ENCODE measurements at regions not wholly inside any gene's neighbourhood (a gene's known extent, or its start where the extent isn't known, plus 50 kb on each side); places are given as distances from the start of the nearest gene placed in this dataset.

DNA sequence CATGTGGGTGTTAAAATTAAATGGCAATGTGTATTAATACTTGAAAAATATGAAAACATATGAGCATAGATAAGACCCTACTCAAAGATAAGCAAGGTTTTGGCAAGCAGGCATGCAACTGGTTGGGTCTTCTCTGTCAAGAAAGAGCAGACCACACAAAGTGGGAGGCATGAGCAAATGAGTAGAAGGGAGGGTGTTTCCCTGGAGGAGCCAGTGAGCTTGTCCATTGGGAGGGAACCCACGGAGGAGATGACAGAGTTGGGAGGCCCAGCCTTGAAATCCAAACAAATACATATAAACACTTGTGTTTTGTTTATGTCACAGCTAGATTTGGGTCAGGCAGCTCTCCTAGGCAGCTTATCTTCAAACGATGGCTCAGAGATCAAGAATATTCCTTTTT, 134.5 kb upstream of the CXCL12 start:
- no peak for TF ChIP-seq CTCF (IDR thresholded peaks at IDR 0.05; ENCODE audit: insufficient read depth, low read length, poor library complexity, severe bottlenecking)
- TF ChIP-seq EZH2phosphoT487 (conservative IDR thresholded peaks at IDR 0.05; ENCODE audit: low read length): no peak
- no peaks in the 10 kb centered on the region for H3K27me3 ChIP-seq (ENCODE audit: low read length)
- H3K9me3 ChIP-seq (ENCODE audit: insufficient read depth, low read length): no peaks in the 10 kb centered on the region
- H4K20me1 ChIP-seq (ENCODE audit: low read depth, low read length): no peaks in the 10 kb centered on the region
- no peaks in the 10 kb centered on the region for H3K36me3 ChIP-seq (ENCODE audit: low read length)
- no peaks in the 10 kb centered on the region for H3K9me2 ChIP-seq (replicated peaks; ENCODE audit: insufficient read depth, low read length)
- H3F3A ChIP-seq (ENCODE audit: insufficient read depth): no peaks in the 10 kb centered on the region
- no peak overlapping the region for H2AFZ ChIP-seq (ENCODE audit: low read depth, low read length, severe bottlenecking)
- no peak overlapping the region for H3K27ac ChIP-seq (ENCODE audit: low read depth, low read length)
- H3K4me2 ChIP-seq (ENCODE audit: low read depth, low read length, poor library complexity, severe bottlenecking): no peak overlapping the region
- H3K79me2 ChIP-seq (ENCODE audit: insufficient read depth, low read length): no peaks in the 10 kb centered on the region
- no peak overlapping the region for H3K9ac ChIP-seq (ENCODE audit: low read length)
- no peak overlapping the region for H3K4me3 ChIP-seq (ENCODE audit: insufficient read depth, low read length, poor library complexity, severe bottlenecking)

GRCh38 chr10:44520651-44521050, 135.8 kb upstream of the CXCL12 start:
- H3K27ac ChIP-seq (ENCODE audit: low read depth, low read length): no peak overlapping the region
- TF ChIP-seq EZH2phosphoT487 (conservative IDR thresholded peaks at IDR 0.05; ENCODE audit: low read length) (no peak), CTCF (IDR thresholded peaks at IDR 0.05; ENCODE audit: insufficient read depth, low read length, poor library complexity, severe bottlenecking) (no peak)
- no peaks in the 10 kb centered on the region for H3K79me2 ChIP-seq (ENCODE audit: insufficient read depth, low read length)
- no peaks in the 10 kb centered on the region for H3K27me3 ChIP-seq (ENCODE audit: low read length)
- no peak overlapping the region for H3K9ac ChIP-seq (ENCODE audit: low read length)
- no peaks in the 10 kb centered on the region for H3K36me3 ChIP-seq (ENCODE audit: low read length)
- no peaks in the 10 kb centered on the region for H4K20me1 ChIP-seq (ENCODE audit: low read depth, low read length)
- no peaks in the 10 kb centered on the region for H3F3A ChIP-seq (ENCODE audit: insufficient read depth)
- no peak overlapping the region for H3K4me3 ChIP-seq (ENCODE audit: insufficient read depth, low read length, poor library complexity, severe bottlenecking)
- H3K4me2 ChIP-seq (ENCODE audit: low read depth, low read length, poor library complexity, severe bottlenecking): no peak overlapping the region
- no peak overlapping the region for H2AFZ ChIP-seq (ENCODE audit: low read depth, low read length, severe bottlenecking)
- H3K9me2 ChIP-seq (replicated peaks; ENCODE audit: insufficient read depth, low read length): no peaks in the 10 kb centered on the region
- no peaks in the 10 kb centered on the region for H3K9me3 ChIP-seq (ENCODE audit: insufficient read depth, low read length)

- H3F3A ChIP-seq (ENCODE audit: insufficient read depth): no peaks in the 10 kb centered on the region
- H3K4me3 ChIP-seq (ENCODE audit: insufficient read depth, low read length, poor library complexity, severe bottlenecking): no peak overlapping the region
- TF ChIP-seq CTCF (IDR thresholded peaks at IDR 0.05; ENCODE audit: insufficient read depth, low read length, poor library complexity, severe bottlenecking): no peak
- no peak for TF ChIP-seq EZH2phosphoT487 (conservative IDR thresholded peaks at IDR 0.05; ENCODE audit: low read length)
Observed at GRCh38 chr10:44539178-44539577, 154.3 kb upstream of the CXCL12 start.

More at GRCh38 chr10:44539178-44539577, 154.3 kb upstream of the CXCL12 start:
- no peaks in the 10 kb centered on the region for H3K9me3 ChIP-seq (ENCODE audit: insufficient read depth, low read length)
- no peak overlapping the region for H2AFZ ChIP-seq (ENCODE audit: low read depth, low read length, severe bottlenecking)
- no peaks in the 10 kb centered on the region for H4K20me1 ChIP-seq (ENCODE audit: low read depth, low read length)
- H3K27ac ChIP-seq (ENCODE audit: low read depth, low read length): no peak overlapping the region
- no peaks in the 10 kb centered on the region for H3K27me3 ChIP-seq (ENCODE audit: low read length)
- no peaks in the 10 kb centered on the region for H3K36me3 ChIP-seq (ENCODE audit: low read length)
- no peak overlapping the region for H3K4me2 ChIP-seq (ENCODE audit: low read depth, low read length, poor library complexity, severe bottlenecking)
- no peak overlapping the region for H3K9ac ChIP-seq (ENCODE audit: low read length)
- H3K79me2 ChIP-seq (ENCODE audit: insufficient read depth, low read length): no peaks in the 10 kb centered on the region
- H3K9me2 ChIP-seq (replicated peaks; ENCODE audit: insufficient read depth, low read length): no peaks in the 10 kb centered on the region
